PC-3 (cell line): ENCODE measurements at regions not wholly inside any gene's neighbourhood (a gene's known extent, or its start where the extent isn't known, plus 50 kb on each side); places are given as distances from the start of the nearest gene placed in this dataset.
"Not testable (repeated sequence)": the region's sequence is repeated elsewhere in the genome, so short reads cannot be mapped to it uniquely, and the experiment has no call there.

ENCODE experiments used
- ATAC-seq: fragments of 200-7000 bp; cut with Tn5 transposase; 2 replicates; pipeline ENCODE4 v1.9.1; 2020; ENCODE audit warnings: mild to moderate bottlenecking, moderate library complexity
- BruUV-seq: library from RNA; stranded (reverse); fragments of 400-500 nt; replicated peaks from 2 replicates; lab custom pipeline; 2021; lab: Mats Ljungman, UMichigan
- CTCF ChIA-PET: fragments of 300-600 bp; sonication (Branson Sonifier 250); formaldehyde crosslinking; loops from one replicate; lab custom pipeline; 2022; ENCODE audit warnings: antibody characterized with exemption; lab: Charles Lee
- POLR2A ChIA-PET: fragments of 300-600 bp; sonication (Branson Sonifier 250); formaldehyde crosslinking; loops from one replicate; lab custom pipeline; 2022; ENCODE audit warnings: antibody characterized with exemption; ENCODE audit not compliant: unreplicated experiment; lab: Charles Lee
- DNase-seq: peaks from one replicate; pipeline ENCODE4 v3.0.0-alpha.2; 2015
- H2AFZ ChIP-seq: fragments of 300-600 bp; sonication (generic); 2 replicates; pipeline ENCODE4 v1.6.0; 2016; ENCODE audit warnings: antibody characterized with exemption, low read length
- H3F3A ChIP-seq: fragments of 300-600 bp; sonication (generic); one replicate; pipeline ENCODE4 v1.6.0; 2017; ENCODE audit warnings: antibody characterized with exemption, low read length, control low read depth, mild to moderate bottlenecking; ENCODE audit not compliant: unreplicated experiment
- H3K27ac ChIP-seq: fragments of 300-600 bp; sonication (generic); 2 replicates; pipeline ENCODE4 v1.5.1; 2016; ENCODE audit warnings: mild to moderate bottlenecking, low read length
- H3K27me3 ChIP-seq: fragments of 300-600 bp; sonication (generic); 2 replicates; pipeline ENCODE4 v1.6.1; 2016; ENCODE audit warnings: low read length, mixed read lengths
- H3K36me3 ChIP-seq: fragments of 300-600 bp; sonication (generic); 2 replicates; pipeline ENCODE4 v1.6.1; 2016; ENCODE audit warnings: low read depth, mixed run types, low read length, mixed read lengths
- H3K4me1 ChIP-seq: fragments of 300-600 bp; sonication (generic); 2 replicates; pipeline ENCODE4 v1.5.1; 2016; ENCODE audit warnings: low read length; ENCODE audit not compliant: insufficient read depth
- H3K4me2 ChIP-seq: fragments of 300-600 bp; sonication (generic); 2 replicates; pipeline ENCODE4 v1.6.0; 2016; ENCODE audit warnings: low read length
- H3K4me3 ChIP-seq: fragments of 300-600 bp; sonication (generic); 2 replicates; pipeline ENCODE4 v1.5.1; 2016; ENCODE audit warnings: mild to moderate bottlenecking, low read length, mixed read lengths
- H3K79me2 ChIP-seq: fragments of 300-600 bp; sonication (generic); 2 replicates; pipeline ENCODE4 v1.6.1; 2017; ENCODE audit warnings: low read length, mixed read lengths
- H3K9ac ChIP-seq: fragments of 300-600 bp; sonication (generic); 2 replicates; pipeline ENCODE4 v1.6.0; 2016; ENCODE audit warnings: mild to moderate bottlenecking, low read length
- H3K9me2 ChIP-seq: fragments of 300-600 bp; sonication (generic); replicated peaks from 2 replicates; pipeline ENCODE4 v1.6.1; 2016; ENCODE audit warnings: mixed run types, low read length, mixed read lengths
- H3K9me3 ChIP-seq: fragments of 300-600 bp; sonication (generic); 2 replicates; pipeline ENCODE4 v1.6.1; 2016; ENCODE audit warnings: low read length, mixed read lengths
- H4K20me1 ChIP-seq: fragments of 300-600 bp; sonication (generic); 2 replicates; pipeline ENCODE4 v1.6.1; 2016; ENCODE audit warnings: low read length, mixed read lengths
- CTCF ChIP-seq: fragments of 300-600 bp; sonication (generic); conservative IDR thresholded peaks from 2 replicates; pipeline ENCODE4 v1.5.1; 2017; ENCODE audit warnings: antibody characterized with exemption, low read depth, mild to moderate bottlenecking, low read length
- EZH2 ChIP-seq: fragments of 300-600 bp; sonication (generic); IDR thresholded peaks from one replicate; pipeline ENCODE4 v1.6.1; 2017; ENCODE audit warnings: antibody characterized with exemption, mild to moderate bottlenecking, low read length; ENCODE audit not compliant: unreplicated experiment
- EZH2phosphoT487 ChIP-seq: fragments of 300-600 bp; sonication (generic); IDR thresholded peaks from 2 replicates; pipeline ENCODE4 v1.6.1; 2018; ENCODE audit warnings: mild to moderate bottlenecking, antibody characterized with exemption, low read length, borderline replicate concordance
- intact Hi-C: fragments of 100-400 bp; cut with micrococcal nuclease; formaldehyde crosslinking; loops from 2 replicates; pipeline ENCODE4 v1.9.0; 2023

GRCh38 chr6:30810813-30811339 is 66.5 kb upstream of the IER3 start:
- intact Hi-C loops: no loop called here
- TF ChIP-seq EZH2phosphoT487 (no peak), EZH2 (no peak), CTCF (no peak)
- no TSS peak for BruUV-seq

GRCh38 chr6:30807566-30807965 is 63.2 kb upstream of the IER3 start:
- H3K4me1 ChIP-seq: peaks cover 23% of the 10 kb centered on the region
- H3K9me3 ChIP-seq, H3K27me3 ChIP-seq, H2AFZ ChIP-seq, H3K9ac ChIP-seq, H3K79me2 ChIP-seq, POLR2A ChIA-PET, BruUV-seq, H3K9me2 ChIP-seq, H3K4me3 ChIP-seq, intact Hi-C loops, H3K4me2 ChIP-seq, H3K36me3 ChIP-seq, ATAC-seq, H4K20me1 ChIP-seq, H3K27ac ChIP-seq, CTCF ChIA-PET, DNase-seq, H3F3A ChIP-seq: not testable (repeated sequence)

More at GRCh38 chr6:30810813-30811339, 66.5 kb upstream of the IER3 start:
- no peaks in the 10 kb centered on the region for H3K36me3 ChIP-seq
- peak overlapping the region; percentile 96 for H3K27ac ChIP-seq
- peaks cover 44% of the 10 kb centered on the region for H3K4me1 ChIP-seq
- POLR2A ChIA-PET: interaction anchor here (0.6 kb wide), 1 partner anchor 79 kb away, joined by 3 read pairs; no protein-coding TSS in a partner anchor
- H3K9me3 ChIP-seq: no peaks in the 10 kb centered on the region
- DNase-seq (peak; percentile 87), ATAC-seq (peak; percentile 38)
- no peaks in the 10 kb centered on the region for H3K9me2 ChIP-seq
- CTCF ChIA-PET: no interaction called here
- peak overlapping the region; percentile 62 for H3K9ac ChIP-seq
- peaks cover 5% of the 10 kb centered on the region for H3F3A ChIP-seq
- no peak overlapping the region for H2AFZ ChIP-seq
- H3K4me3 ChIP-seq: no peak overlapping the region
- H3K4me2 ChIP-seq: peak overlapping the region; percentile 7; the same call in 1 of the 2 replicates
- H3K79me2 ChIP-seq: no peaks in the 10 kb centered on the region
- no peaks in the 10 kb centered on the region for H3K27me3 ChIP-seq
- H4K20me1 ChIP-seq: no peaks in the 10 kb centered on the region

- H3F3A ChIP-seq: no peaks in the 10 kb centered on the region
- H3K4me3 ChIP-seq: no peak overlapping the region
- no peaks in the 10 kb centered on the region for H3K9me3 ChIP-seq
- ChIA-PET CTCF (no interaction called here), POLR2A (no interaction called here)
- no peaks in the 10 kb centered on the region for H3K27me3 ChIP-seq
- TF ChIP-seq EZH2phosphoT487: no peak
- TF ChIP-seq CTCF: no peak
- TF ChIP-seq EZH2: no peak
- DNase-seq: peak; percentile 28
- intact Hi-C loops: no loop called here
- H2AFZ ChIP-seq: no peak overlapping the region
- H3K4me2 ChIP-seq: no peak overlapping the region
- H3K9me2 ChIP-seq: no peaks in the 10 kb centered on the region
- H3K9ac ChIP-seq: no peak overlapping the region
- no peaks in the 10 kb centered on the region for H4K20me1 ChIP-seq
- H3K79me2 ChIP-seq: no peaks in the 10 kb centered on the region
- ATAC-seq: no peak
- BruUV-seq: TSS peak; percentile 95
- no peaks in the 10 kb centered on the region for H3K36me3 ChIP-seq
- peaks cover 16% of the 10 kb centered on the region for H3K4me1 ChIP-seq
- no peak overlapping the region for H3K27ac ChIP-seq
Observed at GRCh38 chr6:30806581-30807183, 62.3 kb upstream of the IER3 start.
